Heart left ventricle (tissue), 13 donors: ENCODE measurements at regions not wholly inside any gene's neighbourhood (a gene's known extent, or its start where the extent isn't known, plus 50 kb on each side); places are given as distances from the start of the nearest gene placed in this dataset.

Experiments used
- POLR2A ChIP-seq, 2 donors: fragments of 450-650 bp; IDR thresholded peaks; one replicate each; pipeline ENCODE4 v1.6.1; 2017; ENCODE audit warnings: antibody characterized with exemption in 2 of 2, mild to moderate bottlenecking in 2 of 2, moderate library complexity in 2 of 2
- TF ChIP-seq, protein P1 (sequence below), 12 donors: fragments of 200-600 bp; sonication (generic) in 4 of 12; IDR thresholded peaks; one replicate each; pipeline versions ENCODE4 v1.5.0 to v1.8.0; 2018 to 2022; ENCODE audit warnings: antibody characterized with exemption in 12 of 12, mild to moderate bottlenecking in 5 of 12
- donor health status: ischemic (EF 13 %, LVEDD 7.1; RV severe dilation, severe dysfunction).
- donor health status: DM: no; HTN: yes; CAD: no.
- donor health status: DM: no; HTN: no; CAD: no.
- donor health status: ischemic (EF 25% LVEDD 6.9; RV normal size, moderate dysfunction).
- donor health status: ischemic (EF 25% LVEDD 5.7; RV mildly dilated, moderate dysfunction).
- donor health status: ischemic (EF 35%, LVEDD 5.7; RV mildly dilated, moderate dysfunction).
- donor health status: nonischemic (EF 11% LVEDD 7.7; RV severe dilation, severe dysfunction).
- donor health status: DM: yes; HTN: yes; CAD: no.
- donor health status: PGD.
- donor health status: ischemic (EF 29% LVEDD 5.4; RV normal size, mild dysfunction).
- donor health status: nonischemic (EF 23%, LVEDD 6.1; RV moderate dilation, normal function).

- TF ChIP-seq POLR2A (IDR thresholded peaks at IDR 0.05) = no peak
- TF ChIP-seq, protein P1, sequence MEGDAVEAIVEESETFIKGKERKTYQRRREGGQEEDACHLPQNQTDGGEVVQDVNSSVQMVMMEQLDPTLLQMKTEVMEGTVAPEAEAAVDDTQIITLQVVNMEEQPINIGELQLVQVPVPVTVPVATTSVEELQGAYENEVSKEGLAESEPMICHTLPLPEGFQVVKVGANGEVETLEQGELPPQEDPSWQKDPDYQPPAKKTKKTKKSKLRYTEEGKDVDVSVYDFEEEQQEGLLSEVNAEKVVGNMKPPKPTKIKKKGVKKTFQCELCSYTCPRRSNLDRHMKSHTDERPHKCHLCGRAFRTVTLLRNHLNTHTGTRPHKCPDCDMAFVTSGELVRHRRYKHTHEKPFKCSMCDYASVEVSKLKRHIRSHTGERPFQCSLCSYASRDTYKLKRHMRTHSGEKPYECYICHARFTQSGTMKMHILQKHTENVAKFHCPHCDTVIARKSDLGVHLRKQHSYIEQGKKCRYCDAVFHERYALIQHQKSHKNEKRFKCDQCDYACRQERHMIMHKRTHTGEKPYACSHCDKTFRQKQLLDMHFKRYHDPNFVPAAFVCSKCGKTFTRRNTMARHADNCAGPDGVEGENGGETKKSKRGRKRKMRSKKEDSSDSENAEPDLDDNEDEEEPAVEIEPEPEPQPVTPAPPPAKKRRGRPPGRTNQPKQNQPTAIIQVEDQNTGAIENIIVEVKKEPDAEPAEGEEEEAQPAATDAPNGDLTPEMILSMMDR (IDR thresholded peaks at IDR 0.05) = no peak
Measured at GRCh38 chr16:82389956-82390650, 220.1 kb upstream of the MPHOSPH6 start.
